T-cell (primary cell): ENCODE measurements at regions not wholly inside any gene's neighbourhood (a gene's known extent, or its start where the extent isn't known, plus 50 kb on each side); places are given as distances from the start of the nearest gene placed in this dataset.

Experiments
- ATAC-seq, 4 experiments: fragments of 200-7000 bp in 3 of 4; fragments of 150-1000 bp in 1 of 4; cut with Tn5 transposase; replicated peaks in 1 of 4; 1 replicate in 3 of 4; 2 replicates in 1 of 4; pipeline ENCODE4 v1.10.0; 2021; ENCODE audit warnings: moderate library complexity in 3 of 4, mild to moderate bottlenecking in 2 of 4, moderate number of reproducible peaks in 1 of 4
- CTCF ChIA-PET, 2 donors: fragments of 300-600 bp; sonication (Branson Sonifier 250); formaldehyde crosslinking; loops; one replicate each; lab custom pipeline; 2022; ENCODE audit warnings: antibody characterized with exemption in 2 of 2; lab: Charles Lee
- POLR2A ChIA-PET, 2 donors: fragments of 300-600 bp; sonication (Branson Sonifier 250); formaldehyde crosslinking; loops; one replicate each; lab custom pipeline; 2022; ENCODE audit warnings: antibody characterized with exemption in 2 of 2; lab: Charles Lee
- DNase-seq, 35 experiments: peaks; one replicate each; pipeline versions ENCODE4 v3.0.0 to v3.0.0-alpha.2; 2013 to 2023
- H3K27ac ChIP-seq: one replicate; pipeline ENCODE4 v1.5.1; 2013; ENCODE audit warnings: low read length
- H3K27me3 ChIP-seq, 2 experiments: replicated peaks in 1 of 2; 1 replicate in 1 of 2; 2 replicates in 1 of 2; pipeline versions ENCODE4 v1.6.1 to v1.7.0; 2013; ENCODE audit warnings: low read length in 1 of 2, mixed read lengths in 1 of 2; ENCODE audit not compliant: control insufficient read depth in 2 of 2, insufficient read depth in 2 of 2; ENCODE audit errors: extremely low read depth in 1 of 2
- H3K36me3 ChIP-seq, 2 donors: 1 replicate in 1 of 2; 2 replicates in 1 of 2; pipeline versions ENCODE4 v1.6.1 to v1.7.0; 2013; ENCODE audit warnings: low read length in 1 of 2; ENCODE audit not compliant: control insufficient read depth in 2 of 2, insufficient read depth in 1 of 2; ENCODE audit errors: extremely low read depth in 1 of 2
- H3K4me1 ChIP-seq, 2 experiments: 1 replicate in 1 of 2; 2 replicates in 1 of 2; pipeline versions ENCODE4 v1.6.1 to v1.7.0; 2013; ENCODE audit warnings: low read length in 2 of 2, mixed read lengths in 1 of 2; ENCODE audit not compliant: insufficient read depth in 2 of 2, control insufficient read depth in 1 of 2; ENCODE audit errors: extremely low read depth in 1 of 2
- H3K4me3 ChIP-seq, 2 donors: 1 replicate in 1 of 2; 2 replicates in 1 of 2; pipeline versions ENCODE4 v1.5.1 to v1.7.0; 2013; ENCODE audit warnings: mild to moderate bottlenecking in 2 of 2, low read length in 1 of 2, moderate library complexity in 1 of 2; ENCODE audit not compliant: control insufficient read depth in 1 of 2; ENCODE audit errors: extremely low read depth in 1 of 2
- H3K9me3 ChIP-seq: 2 replicates; pipeline ENCODE4 v1.7.0; 2013
- H3K27ac Mint-ChIP-seq, 2 donors: one replicate each; pipeline ENCODE4 v1.8.0; 2020 to 2021; ENCODE audit warnings: mild to moderate bottlenecking in 2 of 2, mixed read lengths in 2 of 2
- H3K27me3 Mint-ChIP-seq, 2 donors: one replicate each; pipeline ENCODE4 v1.8.0; 2021 to 2022; ENCODE audit warnings: mixed read lengths in 2 of 2
- H3K36me3 Mint-ChIP-seq: one replicate; pipeline ENCODE4 v1.8.0; 2021; ENCODE audit warnings: mixed read lengths
- H3K4me1 Mint-ChIP-seq, 3 donors: one replicate each; pipeline ENCODE4 v1.8.0; 2020 to 2022; ENCODE audit warnings: mixed read lengths in 3 of 3, mild to moderate bottlenecking in 1 of 3
- H3K4me3 Mint-ChIP-seq, 3 donors: one replicate each; pipeline ENCODE4 v1.8.0; 2020 to 2022; ENCODE audit warnings: mild to moderate bottlenecking in 3 of 3, mixed read lengths in 3 of 3, moderate library complexity in 3 of 3
- H3K9me3 Mint-ChIP-seq, 3 donors: one replicate each; pipeline ENCODE4 v1.8.0; 2020 to 2022; ENCODE audit warnings: mixed read lengths in 3 of 3
- WGBS: methylation state at CpG from one replicate; pipeline ENCODE4 v1.1.5; 2013; ENCODE audit warnings: missing lambda C conversion rate; ENCODE audit not compliant: insufficient coverage; 5-methylcytosine and 5-hydroxymethylcytosine counted together

- H3K27ac ChIP-seq, result no peak overlapping the region
- POLR2A ChIA-PET, result no interaction called here
- no peak overlapping the region for H3K4me3 ChIP-seq
- Mint-ChIP-seq H3K27me3 (no peaks in the 10 kb centered on the region), H3K27ac (no peak overlapping the region), H3K4me3 (no peak overlapping the region), H3K4me1 (no peaks in the 10 kb centered on the region), H3K9me3 (peaks cover 3 to 11% (median 7%) of the 10 kb centered on the region in 3 donors), H3K36me3 (no peaks in the 10 kb centered on the region)
- no peaks in the 10 kb centered on the region for H3K36me3 ChIP-seq
- H3K4me1 ChIP-seq, result no peaks in the 10 kb centered on the region
- CTCF ChIA-PET, result no interaction called here
- H3K27me3 ChIP-seq, result no peaks in the 10 kb centered on the region
- DNase-seq, result no peak
- no peaks in the 10 kb centered on the region for H3K9me3 ChIP-seq
- WGBS, result no CpG with 5 or more reads among the region's 2 CpGs
- no peak for ATAC-seq
These were observed 1145.7 kb downstream of the EPHA3 start for GRCh38 chr3:90253131-90253530.

GRCh38 chr3:90261481-90262433 is 1154.3 kb downstream of the EPHA3 start:
- no peaks in the 10 kb centered on the region for H3K9me3 ChIP-seq
- ChIA-PET POLR2A (no interaction called here), CTCF (no interaction called here)
- H3K36me3 ChIP-seq, result no peaks in the 10 kb centered on the region
- peaks cover 24 to 30% (median 24%) of the 10 kb centered on the region in 3 donors for H3K9me3 Mint-ChIP-seq
- H3K27me3 Mint-ChIP-seq, result no peaks in the 10 kb centered on the region
- 95% methylated on average over 3 of the region's 6 CpGs for WGBS
- peaks cover 5% of the 10 kb centered on the region for H3K36me3 Mint-ChIP-seq
- no peaks in the 10 kb centered on the region for H3K27me3 ChIP-seq
- H3K4me1 ChIP-seq, result no peaks in the 10 kb centered on the region
- no peak overlapping the region for H3K4me3 ChIP-seq
- H3K27ac Mint-ChIP-seq, result no peak overlapping the region
- ATAC-seq, result no peak
- H3K4me3 Mint-ChIP-seq, result no peak overlapping the region
- DNase-seq, result no peak
- no peak overlapping the region for H3K27ac ChIP-seq
- H3K4me1 Mint-ChIP-seq, result no peaks in the 10 kb centered on the region
